ENCODE measurements at regions not wholly inside any gene's neighbourhood (a gene's known extent, or its start where the extent isn't known, plus 50 kb on each side); places are given as distances from the start of the nearest gene placed in this dataset.

GRCh38 chr5:5643481-5643880, 221.0 kb downstream of the ICE1 start:
- Histone ChIP-seq H3K9ac (ENCODE audit: low read length) (no peak overlapping the region), H3K36me3 (ENCODE audit: insufficient read depth, low read length) (no peaks in the 10 kb centered on the region), H3K27me3 (ENCODE audit: insufficient read depth, low read length) (no peaks in the 10 kb centered on the region), H3K4me2 (ENCODE audit: low read length) (no peak overlapping the region), H4K20me1 (ENCODE audit: insufficient read depth, low read length) (no peaks in the 10 kb centered on the region), H2AFZ (ENCODE audit: low read depth, low read length) (no peak overlapping the region), H3K4me1 (ENCODE audit: insufficient read depth, low read length) (no peaks in the 10 kb centered on the region), H3K27ac (ENCODE audit: low read depth, low read length) (no peak overlapping the region), H3K79me2 (ENCODE audit: insufficient read depth, low read length) (no peaks in the 10 kb centered on the region), H3K9me3 (ENCODE audit: insufficient read depth, low read depth, low read length) (no peaks in the 10 kb centered on the region), H3K4me3 (ENCODE audit: insufficient read depth, low read depth, low read length) (no peak overlapping the region)
- Mint-ChIP-seq H3K27ac (ENCODE audit: unreplicated experiment) (no peak overlapping the region), H3K9me3 (ENCODE audit: unreplicated experiment) (peaks cover 2% of the 10 kb centered on the region), H3K4me3 (ENCODE audit: unreplicated experiment) (no peak overlapping the region), H3K36me3 (ENCODE audit: low read depth, unreplicated experiment) (no peaks in the 10 kb centered on the region), H3K4me1 (ENCODE audit: low read depth, unreplicated experiment) (peaks cover 4% of the 10 kb centered on the region), H3K27me3 (ENCODE audit: low read depth, unreplicated experiment) (peaks cover 8% of the 10 kb centered on the region)
- TF ChIP-seq, protein P1, sequence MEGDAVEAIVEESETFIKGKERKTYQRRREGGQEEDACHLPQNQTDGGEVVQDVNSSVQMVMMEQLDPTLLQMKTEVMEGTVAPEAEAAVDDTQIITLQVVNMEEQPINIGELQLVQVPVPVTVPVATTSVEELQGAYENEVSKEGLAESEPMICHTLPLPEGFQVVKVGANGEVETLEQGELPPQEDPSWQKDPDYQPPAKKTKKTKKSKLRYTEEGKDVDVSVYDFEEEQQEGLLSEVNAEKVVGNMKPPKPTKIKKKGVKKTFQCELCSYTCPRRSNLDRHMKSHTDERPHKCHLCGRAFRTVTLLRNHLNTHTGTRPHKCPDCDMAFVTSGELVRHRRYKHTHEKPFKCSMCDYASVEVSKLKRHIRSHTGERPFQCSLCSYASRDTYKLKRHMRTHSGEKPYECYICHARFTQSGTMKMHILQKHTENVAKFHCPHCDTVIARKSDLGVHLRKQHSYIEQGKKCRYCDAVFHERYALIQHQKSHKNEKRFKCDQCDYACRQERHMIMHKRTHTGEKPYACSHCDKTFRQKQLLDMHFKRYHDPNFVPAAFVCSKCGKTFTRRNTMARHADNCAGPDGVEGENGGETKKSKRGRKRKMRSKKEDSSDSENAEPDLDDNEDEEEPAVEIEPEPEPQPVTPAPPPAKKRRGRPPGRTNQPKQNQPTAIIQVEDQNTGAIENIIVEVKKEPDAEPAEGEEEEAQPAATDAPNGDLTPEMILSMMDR (IDR thresholded peaks at IDR 0.05; ENCODE audit: insufficient read depth, low read depth, low read length), result no peak
- no peak for TF ChIP-seq EZH2 (IDR thresholded peaks at IDR 0.05; ENCODE audit: insufficient read depth, low read length)
- no peak for FAIRE-seq
- no peak for DNase-seq (ENCODE audit: low read depth)

- Histone ChIP-seq H3K79me2 (ENCODE audit: insufficient read depth, low read length) (no peaks in the 10 kb centered on the region), H3K36me3 (ENCODE audit: insufficient read depth, low read length) (no peaks in the 10 kb centered on the region), H3K4me3 (ENCODE audit: insufficient read depth, low read depth, low read length) (no peak overlapping the region), H3K27me3 (ENCODE audit: insufficient read depth, low read length) (no peaks in the 10 kb centered on the region), H3K4me1 (ENCODE audit: insufficient read depth, low read length) (no peaks in the 10 kb centered on the region), H3K4me2 (ENCODE audit: low read length) (no peak overlapping the region), H4K20me1 (ENCODE audit: insufficient read depth, low read length) (no peaks in the 10 kb centered on the region), H2AFZ (ENCODE audit: low read depth, low read length) (no peak overlapping the region), H3K9me3 (ENCODE audit: insufficient read depth, low read depth, low read length) (no peaks in the 10 kb centered on the region), H3K27ac (ENCODE audit: low read depth, low read length) (no peak overlapping the region), H3K9ac (ENCODE audit: low read length) (no peak overlapping the region)
- H3K27ac Mint-ChIP-seq (ENCODE audit: unreplicated experiment), result peak overlapping the region; percentile 54
- FAIRE-seq (no peak), DNase-seq (ENCODE audit: low read depth) (no peak)
- no peaks in the 10 kb centered on the region for H3K9me3 Mint-ChIP-seq (ENCODE audit: unreplicated experiment)
- peaks cover 8% of the 10 kb centered on the region for H3K27me3 Mint-ChIP-seq (ENCODE audit: low read depth, unreplicated experiment)
- TF ChIP-seq, protein P1 (IDR thresholded peaks at IDR 0.05; ENCODE audit: insufficient read depth, low read depth, low read length), result no peak
- no peak for TF ChIP-seq EZH2 (IDR thresholded peaks at IDR 0.05; ENCODE audit: insufficient read depth, low read length)
- peaks cover 11% of the 10 kb centered on the region for H3K4me1 Mint-ChIP-seq (ENCODE audit: low read depth, unreplicated experiment)
- no peaks in the 10 kb centered on the region for H3K36me3 Mint-ChIP-seq (ENCODE audit: low read depth, unreplicated experiment)
- H3K4me3 Mint-ChIP-seq (ENCODE audit: unreplicated experiment), result no peak overlapping the region
Observed at GRCh38 chr5:5638211-5638610, 215.7 kb downstream of the ICE1 start.

GRCh38 chr5:5637173-5637572, 214.7 kb downstream of the ICE1 start:
- H3K9ac ChIP-seq (ENCODE audit: low read length), result no peak overlapping the region
- FAIRE-seq (no peak), DNase-seq (ENCODE audit: low read depth) (no peak)
- H3K27ac ChIP-seq (ENCODE audit: low read depth, low read length), result no peak overlapping the region
- Mint-ChIP-seq H3K4me1 (ENCODE audit: low read depth, unreplicated experiment) (peaks cover 11% of the 10 kb centered on the region), H3K4me3 (ENCODE audit: unreplicated experiment) (no peak overlapping the region), H3K36me3 (ENCODE audit: low read depth, unreplicated experiment) (no peaks in the 10 kb centered on the region), H3K27me3 (ENCODE audit: low read depth, unreplicated experiment) (peaks cover 10% of the 10 kb centered on the region), H3K27ac (ENCODE audit: unreplicated experiment) (no peak overlapping the region), H3K9me3 (ENCODE audit: unreplicated experiment) (peaks cover 4% of the 10 kb centered on the region)
- H4K20me1 ChIP-seq (ENCODE audit: insufficient read depth, low read length), result no peaks in the 10 kb centered on the region
- no peak overlapping the region for H3K4me3 ChIP-seq (ENCODE audit: insufficient read depth, low read depth, low read length)
- H2AFZ ChIP-seq (ENCODE audit: low read depth, low read length), result no peak overlapping the region
- no peak for TF ChIP-seq EZH2 (IDR thresholded peaks at IDR 0.05; ENCODE audit: insufficient read depth, low read length)
- TF ChIP-seq, protein P1 (IDR thresholded peaks at IDR 0.05; ENCODE audit: insufficient read depth, low read depth, low read length), result no peak
- H3K79me2 ChIP-seq (ENCODE audit: insufficient read depth, low read length), result no peaks in the 10 kb centered on the region
- H3K4me2 ChIP-seq (ENCODE audit: low read length), result no peak overlapping the region
- no peaks in the 10 kb centered on the region for H3K9me3 ChIP-seq (ENCODE audit: insufficient read depth, low read depth, low read length)
- H3K4me1 ChIP-seq (ENCODE audit: insufficient read depth, low read length), result no peaks in the 10 kb centered on the region
- no peaks in the 10 kb centered on the region for H3K27me3 ChIP-seq (ENCODE audit: insufficient read depth, low read length)
- no peaks in the 10 kb centered on the region for H3K36me3 ChIP-seq (ENCODE audit: insufficient read depth, low read length)
